Erythroblast (primary cell): ENCODE measurements at regions not wholly inside any gene's neighbourhood (a gene's known extent, or its start where the extent isn't known, plus 50 kb on each side); places are given as distances from the start of the nearest gene placed in this dataset.
"Not testable (repeated sequence)": the region's sequence is repeated elsewhere in the genome, so short reads cannot be mapped to it uniquely, and the experiment has no call there.

Source experiments
- DNase-seq, 2 experiments: peaks; one replicate each; lab custom pipeline; 2025; lab: John Stamatoyannopoulos, UW
- GATA1 ChIP-seq: IDR thresholded peaks from 2 replicates; pipeline ENCODE4 v1.6.1; 2011; ENCODE audit warnings: low read depth, mild to moderate bottlenecking, control low read depth, low read length, moderate library complexity
- POLR2A ChIP-seq: IDR thresholded peaks from 2 replicates; pipeline ENCODE4 v1.6.1; 2011; ENCODE audit warnings: mild to moderate bottlenecking, low read length

DNA sequence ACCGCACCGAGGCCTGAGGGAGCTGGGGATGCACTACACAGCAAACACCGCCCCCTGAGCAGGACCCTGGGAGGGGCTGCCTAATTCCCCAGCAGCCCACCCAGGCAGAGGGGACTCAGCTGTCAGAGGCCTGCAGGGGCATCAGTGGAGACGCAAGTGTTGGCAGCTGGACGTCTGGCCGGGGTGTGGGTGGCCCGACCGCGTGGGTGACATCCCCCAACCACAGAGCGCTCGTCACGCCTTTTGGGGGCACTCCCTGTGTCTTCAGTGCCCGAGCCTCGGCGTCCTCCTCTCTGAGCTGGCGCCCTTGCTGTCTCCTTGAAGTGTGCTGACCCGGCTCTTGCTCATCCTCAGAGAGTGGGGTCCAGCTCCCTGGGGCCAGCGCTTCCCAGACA, 150.2 kb downstream of the BRD1 start:
- TF ChIP-seq GATA1 (no peak), POLR2A (no peak)
- no peak for DNase-seq

DNA sequence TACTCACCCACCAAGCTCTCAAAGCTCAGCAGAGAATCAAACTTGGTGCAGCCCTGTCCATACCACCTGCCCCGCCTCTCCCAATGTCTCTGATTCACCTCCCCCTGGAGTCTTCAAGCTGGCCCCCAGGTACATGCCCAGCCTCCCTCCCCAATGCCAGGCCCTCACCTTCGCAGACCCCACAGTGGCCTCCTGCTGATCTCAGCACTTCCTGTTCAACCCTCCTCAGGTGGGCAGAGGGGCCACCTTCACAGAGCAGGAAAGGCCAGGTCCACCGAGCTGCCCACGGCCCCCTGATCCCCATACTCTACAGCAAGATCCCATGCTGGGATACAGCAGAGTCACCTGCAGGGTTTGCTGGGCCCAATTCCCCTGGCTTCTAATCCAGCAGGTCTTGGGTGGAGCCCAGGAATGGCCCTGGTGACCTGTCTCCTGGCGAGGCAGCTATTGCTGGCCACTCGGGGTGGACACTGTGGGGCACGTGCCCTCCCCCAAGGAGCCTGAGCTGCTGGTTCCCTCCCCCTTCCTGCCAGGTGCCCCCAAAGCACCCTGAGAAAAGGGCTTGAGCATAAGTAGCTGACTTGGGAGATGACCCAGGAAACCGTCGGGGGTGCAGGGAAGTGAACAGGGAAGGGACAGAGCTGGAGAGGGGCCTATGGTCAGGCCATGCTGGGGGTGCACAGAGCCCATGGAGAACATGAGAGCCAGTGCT, 150.7 kb downstream of the BRD1 start:
- DNase-seq, result no peak
- TF ChIP-seq GATA1, result no peak
- TF ChIP-seq POLR2A, result no peak

DNA sequence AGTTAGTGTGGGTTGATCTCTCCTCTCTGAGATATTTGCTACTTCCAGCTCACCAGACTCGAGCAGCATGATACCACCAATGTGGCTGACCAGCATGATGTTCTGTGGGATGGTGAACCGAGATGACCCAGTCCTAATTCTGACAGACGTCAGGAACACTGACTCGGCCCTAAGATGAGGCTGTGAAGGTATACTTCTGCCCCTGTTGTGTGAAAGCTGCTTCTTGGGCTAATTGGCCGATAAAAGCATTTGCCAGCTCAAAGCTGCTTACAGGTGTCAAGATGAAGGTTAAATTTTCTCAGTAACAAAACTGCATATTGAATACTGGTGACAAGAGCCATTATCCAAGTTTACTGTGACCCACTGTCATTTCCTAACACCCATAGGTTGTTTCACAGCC, 151.4 kb downstream of the BRD1 start:
- DNase-seq, result no peak
- TF ChIP-seq POLR2A (no peak), GATA1 (no peak)

- no peak for TF ChIP-seq POLR2A
- TF ChIP-seq GATA1, result no peak
- no peak for DNase-seq
Measured at GRCh38 chr22:49674479-49675050, 153.1 kb downstream of the BRD1 start.

DNA sequence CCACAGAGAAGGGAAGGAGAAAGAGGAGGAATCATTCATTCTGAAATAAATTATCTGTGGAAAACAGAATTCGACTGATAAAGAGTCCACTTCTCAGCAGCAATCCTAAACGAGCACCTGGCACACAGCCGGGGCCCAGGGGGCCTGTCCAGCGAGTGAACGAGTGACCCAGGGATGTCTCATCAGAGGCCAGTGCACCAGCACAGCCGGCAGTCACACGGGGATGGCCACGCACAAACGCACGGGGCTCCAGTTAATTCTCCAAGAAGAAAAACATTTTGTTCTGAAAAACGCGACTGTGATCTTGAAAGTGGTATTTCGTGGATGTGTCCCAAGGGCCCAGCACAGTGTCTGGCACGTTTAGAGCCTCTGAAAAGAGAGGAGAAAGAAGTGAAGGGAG, 154.6 kb downstream of the BRD1 start:
- no peak for DNase-seq
- TF ChIP-seq GATA1, result no peak
- no peak for TF ChIP-seq POLR2A

- no peak for DNase-seq
- no peak for TF ChIP-seq POLR2A
- TF ChIP-seq GATA1, result no peak
Measured at GRCh38 chr22:49672014-49672516, 155.6 kb downstream of the BRD1 start.

DNA sequence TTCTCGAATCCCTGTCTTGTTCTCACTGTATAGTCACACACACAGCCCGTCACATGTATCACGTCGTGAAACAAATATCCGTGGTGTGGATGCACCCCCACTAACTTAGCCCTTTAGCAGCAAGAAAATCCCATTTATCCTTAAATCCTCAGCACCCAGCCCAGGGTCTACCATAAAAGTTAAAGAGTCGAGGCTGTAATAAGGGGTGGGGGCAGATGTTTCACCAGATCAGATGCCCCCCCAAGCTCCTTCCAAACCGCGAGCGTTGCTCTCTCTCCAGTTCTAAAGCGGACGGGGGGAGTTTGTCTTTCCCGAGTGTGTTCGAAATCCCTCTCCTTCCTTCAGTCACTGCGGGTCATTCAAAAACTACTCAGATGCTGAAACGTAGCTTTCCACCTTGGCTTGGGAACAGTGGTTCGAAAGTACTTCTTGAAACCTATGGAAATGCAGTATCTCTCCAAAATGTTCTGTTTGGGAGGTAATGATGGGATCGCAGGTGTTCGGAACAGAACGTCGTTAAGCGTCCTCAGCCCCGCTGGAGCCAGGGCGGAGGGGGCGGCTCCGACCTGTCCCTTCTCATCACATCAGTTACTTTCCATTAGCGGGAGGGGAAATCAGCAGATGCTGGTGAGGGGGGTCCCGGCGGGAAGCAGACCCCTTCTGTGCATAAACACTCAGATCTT, 156.2 kb downstream of the BRD1 start:
- DNase-seq, result no peak
- TF ChIP-seq GATA1 (no peak), POLR2A (no peak)

DNA sequence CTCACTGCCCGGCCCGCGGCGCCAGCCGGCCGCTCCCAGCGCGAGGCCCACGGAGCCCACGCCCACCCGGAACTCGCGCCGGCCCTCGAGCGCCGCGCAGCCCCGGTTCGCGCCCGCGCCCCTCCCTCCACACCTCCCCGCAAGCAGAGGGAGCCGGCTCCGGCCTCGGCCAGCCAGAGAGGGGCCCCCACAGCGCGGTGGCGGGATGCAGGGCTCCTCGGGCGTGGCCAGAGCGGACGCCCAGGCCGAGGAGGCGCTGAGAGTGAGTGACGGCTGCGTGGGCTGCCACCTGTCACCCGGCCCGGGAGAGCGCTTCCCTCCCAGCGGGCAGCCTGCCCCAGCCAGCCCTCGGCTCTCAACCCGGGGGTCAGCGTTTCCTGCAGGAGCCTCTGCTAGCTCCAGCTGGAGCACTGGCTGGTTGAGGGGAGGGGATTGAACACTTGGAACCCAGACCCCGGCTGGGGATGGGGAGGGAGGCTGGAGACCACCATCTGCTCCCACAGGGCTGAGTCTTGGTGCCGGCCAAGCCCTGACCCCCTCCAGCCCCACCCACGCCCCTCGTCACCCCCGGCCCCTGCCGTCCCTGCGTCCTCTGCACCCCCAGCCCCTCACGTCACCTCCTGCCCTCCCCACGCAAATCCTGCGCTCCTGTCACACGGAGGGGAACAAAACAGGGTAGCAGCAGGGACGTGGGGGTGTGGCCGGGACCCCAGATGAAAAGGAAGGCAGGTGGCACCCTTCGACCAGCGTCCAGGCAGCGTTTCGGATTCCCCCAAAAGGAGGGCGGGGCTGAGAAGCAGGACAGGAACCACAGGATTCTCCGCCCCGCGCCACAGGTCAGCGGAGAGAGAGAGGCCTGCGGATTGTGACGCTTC, 157.0 kb downstream of the BRD1 start:
- no peak for DNase-seq
- TF ChIP-seq GATA1 (no peak), POLR2A (no peak)

DNA sequence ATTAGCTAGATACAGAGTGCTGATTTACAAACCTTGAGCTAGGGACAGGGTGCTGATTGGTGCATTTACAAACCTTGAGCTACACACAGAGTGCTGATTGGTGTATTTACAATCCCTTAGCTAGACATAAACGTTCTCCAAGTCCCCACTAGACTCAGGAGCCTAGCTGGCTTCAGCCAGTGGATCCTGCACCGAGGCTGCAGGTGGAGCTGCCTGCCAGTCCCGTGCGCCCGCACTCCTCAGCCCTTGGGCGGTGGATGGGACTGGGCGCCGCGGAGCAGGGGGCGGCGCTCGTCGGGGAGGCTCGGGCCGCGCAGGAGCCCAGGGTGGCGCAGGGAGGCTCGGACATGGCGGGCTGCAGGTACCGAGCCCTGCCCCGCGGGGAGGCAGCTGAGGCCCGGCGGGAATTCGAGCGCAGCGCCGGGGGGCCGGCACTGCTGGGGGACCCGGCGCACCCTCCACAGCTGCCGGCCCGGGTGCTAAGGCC, 157.7 kb downstream of the BRD1 start:
- DNase-seq, result not testable (repeated sequence)

- DNase-seq, result peak in 1 of 2 experiments; percentile 11
Measured at GRCh38 chr22:49669427-49669968, 158.2 kb downstream of the BRD1 start.

DNA sequence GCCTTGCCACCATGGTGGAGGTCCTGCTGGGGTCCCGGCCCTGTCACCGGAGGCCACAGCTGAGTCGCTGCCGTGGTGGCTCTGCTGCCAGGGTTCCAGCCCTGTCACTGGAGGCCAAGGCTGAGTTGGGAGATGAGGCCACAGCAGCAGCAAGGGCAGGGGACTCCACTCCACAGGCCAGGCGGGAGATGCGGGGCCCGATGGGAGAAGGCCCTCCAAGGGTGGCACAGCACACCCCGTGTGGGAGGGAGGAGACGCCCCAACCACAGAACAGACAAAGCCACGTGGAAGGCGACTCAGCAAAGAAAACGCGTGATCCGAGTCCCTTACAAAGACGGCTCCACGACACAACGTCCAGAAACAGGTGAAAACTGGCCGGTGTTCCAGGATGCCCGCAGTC, 159.3 kb downstream of the BRD1 start:
- DNase-seq, result no peak
- TF ChIP-seq GATA1, result no peak
- TF ChIP-seq POLR2A, result no peak

DNA sequence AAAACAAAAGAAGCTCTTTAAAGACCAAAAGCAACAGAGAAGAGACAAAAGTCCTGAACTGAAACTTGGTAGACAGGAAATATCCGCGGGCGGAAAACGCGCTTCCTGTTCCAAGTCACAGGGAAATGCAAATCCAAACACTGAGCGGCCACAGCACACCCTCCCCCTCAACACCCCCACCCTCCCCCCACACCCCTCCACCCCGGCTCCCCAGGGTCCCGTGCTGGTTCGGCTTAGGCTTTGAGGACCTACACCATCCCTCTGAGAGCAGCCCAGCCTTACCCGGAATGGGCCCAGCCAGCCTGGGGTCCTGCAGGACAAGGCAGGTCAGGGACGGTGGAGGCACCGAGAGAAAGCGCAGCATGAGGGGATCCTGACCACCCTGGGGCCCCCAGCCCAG, 160.4 kb downstream of the BRD1 start:
- TF ChIP-seq POLR2A, result no peak
- no peak for TF ChIP-seq GATA1
- no peak for DNase-seq

- no peak for DNase-seq
- TF ChIP-seq POLR2A, result no peak
- no peak for TF ChIP-seq GATA1
Measured at GRCh38 chr22:49666146-49666809, 161.4 kb downstream of the BRD1 start.

- no peak for DNase-seq
- no peak for TF ChIP-seq POLR2A
- no peak for TF ChIP-seq GATA1
Measured at GRCh38 chr22:49664891-49665290, 162.8 kb downstream of the BRD1 start.
